AG04450 (cell line): ENCODE measurements at regions not wholly inside any gene's neighbourhood (a gene's known extent, or its start where the extent isn't known, plus 50 kb on each side); places are given as distances from the start of the nearest gene placed in this dataset.

Experiments
- CTCF ChIA-PET: fragments of 300-600, 350-600 bp; formaldehyde crosslinking; extraction: SDS; loops from one replicate; lab custom pipeline; 2022; ENCODE audit warnings: antibody characterized with exemption, inconsistent platforms; lab: Charles Lee
- POLR2A ChIA-PET: fragments of 350-600 bp; formaldehyde crosslinking; extraction: SDS; loops from one replicate; lab custom pipeline; 2021; ENCODE audit warnings: antibody characterized with exemption, inconsistent platforms; lab: Yijun Ruan, JAX
- DNase-seq: peaks from one replicate; pipeline ENCODE4 v3.0.0-alpha.2; 2011; ENCODE audit warnings: low read depth, low spot score
- H3K27ac ChIP-seq: one replicate; pipeline ENCODE4 v1.5.1; 2012; ENCODE audit warnings: low read depth, low read length, control low read depth
- H3K27me3 ChIP-seq: one replicate; pipeline ENCODE4 v1.6.0; 2012; ENCODE audit warnings: low read length; ENCODE audit not compliant: control insufficient read depth, insufficient read depth
- H3K4me3 ChIP-seq: 2 replicates; pipeline ENCODE4 v1.5.1; 2011; ENCODE audit warnings: mild to moderate bottlenecking, low read depth, low read length, control low read depth
- H3K9me3 ChIP-seq: 2 replicates; pipeline ENCODE4 v1.5.1; 2012; ENCODE audit warnings: low read length; ENCODE audit not compliant: control insufficient read depth, insufficient read depth
- CTCF ChIP-seq: IDR thresholded peaks from 2 replicates; pipeline ENCODE4 v1.5.1; 2011; ENCODE audit warnings: low read depth, low read length, control low read depth, inconsistent platforms

GRCh38 chr20:4568361-4568959 lies 117.8 kb upstream of the PRNP start:
- no peaks in the 10 kb centered on the region for H3K9me3 ChIP-seq
- no peak overlapping the region for H3K27ac ChIP-seq
- H3K27me3 ChIP-seq: no peaks in the 10 kb centered on the region
- no peak overlapping the region for H3K4me3 ChIP-seq
- ChIA-PET CTCF (interaction anchor here (0.6 to 0.9 kb wide), 2 partner anchors 9 to 374 kb away, joined by 3 read pairs; no protein-coding TSS in a partner anchor), POLR2A (no interaction called here)
- TF ChIP-seq CTCF: no peak
- DNase-seq: no peak

DNA sequence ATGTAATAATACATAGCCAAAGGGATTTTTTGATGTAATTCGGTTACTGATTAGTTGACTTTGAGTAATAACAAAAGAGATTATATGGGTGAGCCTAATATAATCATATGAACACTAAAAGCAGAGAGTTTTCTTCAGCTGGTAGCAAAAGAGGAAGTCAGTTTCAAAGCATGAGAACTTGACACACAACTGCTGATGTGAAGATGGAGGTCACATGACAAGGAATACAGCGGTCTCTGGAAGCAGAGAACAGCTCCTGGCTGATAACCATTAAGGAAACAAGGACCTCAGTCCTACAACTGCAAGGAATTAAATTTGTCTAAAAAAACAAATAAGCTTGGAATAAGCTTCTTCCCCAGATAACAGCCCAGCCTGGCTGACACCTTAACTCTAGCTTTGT lies 119.1 kb upstream of the PRNP start:
- Histone ChIP-seq H3K27ac (no peak overlapping the region), H3K4me3 (no peak overlapping the region), H3K27me3 (no peaks in the 10 kb centered on the region), H3K9me3 (no peaks in the 10 kb centered on the region)
- TF ChIP-seq CTCF: no peak
- POLR2A ChIA-PET: no interaction called here
- DNase-seq: no peak
- CTCF ChIA-PET: no interaction called here

GRCh38 chr20:4563534-4563933 lies 122.7 kb upstream of the PRNP start:
- peak; percentile 51 for TF ChIP-seq CTCF
- Histone ChIP-seq H3K9me3 (no peaks in the 10 kb centered on the region), H3K27me3 (no peaks in the 10 kb centered on the region), H3K4me3 (no peak overlapping the region), H3K27ac (no peak overlapping the region)
- ChIA-PET POLR2A (no interaction called here), CTCF (no interaction called here)
- DNase-seq: no peak

DNA sequence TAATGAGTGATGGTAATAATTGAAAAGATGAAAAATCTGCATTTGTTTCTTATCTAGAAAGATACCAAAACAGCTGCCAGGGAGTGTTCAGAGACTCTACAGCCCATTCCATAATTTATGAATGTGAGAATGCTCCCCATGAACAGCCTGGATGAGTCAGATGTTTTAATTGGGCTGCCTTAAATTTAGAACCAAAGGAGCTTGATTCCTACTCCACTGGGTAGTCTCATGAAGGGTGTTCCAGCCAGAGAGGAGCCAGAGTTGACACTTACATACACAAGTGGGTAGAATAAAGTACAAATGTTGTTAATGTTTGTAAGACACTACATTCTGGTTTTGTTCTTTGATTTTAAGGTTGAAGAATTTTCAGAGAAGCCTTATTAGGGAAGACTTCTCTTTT lies 123.2 kb upstream of the PRNP start:
- no peaks in the 10 kb centered on the region for H3K9me3 ChIP-seq
- POLR2A ChIA-PET: no interaction called here
- DNase-seq: no peak

More for the DNA sequence above, 123.2 kb upstream of the PRNP start:
- H3K27ac ChIP-seq: no peak overlapping the region
- no peak overlapping the region for H3K4me3 ChIP-seq
- no peak for TF ChIP-seq CTCF
- CTCF ChIA-PET: no interaction called here
- H3K27me3 ChIP-seq: no peaks in the 10 kb centered on the region
